ENCODE measurements at regions not wholly inside any gene's neighbourhood (a gene's known extent, or its start where the extent isn't known, plus 50 kb on each side); places are given as distances from the start of the nearest gene placed in this dataset.

DNA sequence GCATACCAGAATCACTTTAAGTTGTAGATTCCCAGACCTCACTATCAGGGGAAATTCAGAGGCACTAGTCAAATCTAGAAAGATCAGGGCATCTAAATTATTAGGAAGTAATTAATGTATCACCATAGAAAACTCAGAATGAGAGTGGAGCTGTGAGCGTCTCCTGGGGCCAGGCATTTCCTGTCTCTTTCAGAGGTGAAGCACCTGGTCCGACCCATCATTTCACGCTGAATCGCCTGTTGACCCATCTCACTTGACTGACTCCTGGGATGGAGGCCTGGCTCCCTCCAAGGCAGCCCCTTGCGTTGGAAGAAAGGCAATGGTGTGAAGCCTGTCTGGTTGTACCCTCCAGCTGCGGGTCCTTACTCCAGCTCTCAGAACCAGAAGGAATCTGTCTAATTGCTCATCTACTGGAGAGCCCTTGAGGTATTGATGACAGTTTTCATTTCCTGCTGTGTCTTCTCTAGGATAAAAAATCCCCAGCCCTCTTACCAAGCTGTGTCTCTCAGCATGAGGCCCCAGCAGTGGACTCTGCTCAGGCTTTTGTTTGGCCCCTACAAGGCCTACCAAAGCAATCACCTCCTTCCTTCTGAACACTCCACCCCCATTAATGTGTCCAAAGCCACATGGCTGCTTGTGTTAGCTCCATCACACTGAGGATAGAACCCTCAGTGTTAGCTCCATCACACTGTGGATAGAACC is 93.2 kb upstream of the SYT13 start:
- TF ChIP-seq CTCF (IDR thresholded peaks at IDR 0.05), result no peak
- TF ChIP-seq EP300 (IDR thresholded peaks at IDR 0.05; ENCODE audit: borderline replicate concordance in 1 of 2, low read depth in 1 of 2, low read length in 1 of 2), result no peak
- TF ChIP-seq SMC3 (IDR thresholded peaks at IDR 0.05; ENCODE audit: low read depth, low read length), result no peak
- no peak for TF ChIP-seq TAF1 (IDR thresholded peaks at IDR 0.05; ENCODE audit: borderline replicate concordance, low read depth, low read length)
- no peak for TF ChIP-seq MAX (IDR thresholded peaks at IDR 0.05; ENCODE audit: low read depth)
